ENCODE measurements at regions not wholly inside any gene's neighbourhood (a gene's known extent, or its start where the extent isn't known, plus 50 kb on each side); places are given as distances from the start of the nearest gene placed in this dataset.
"Not testable (repeated sequence)": the region's sequence is repeated elsewhere in the genome, so short reads cannot be mapped to it uniquely, and the experiment has no call there.

GRCh38 chr21:8194042-8194441 lies 2327.3 kb upstream of the TPTE start:
- DNase-seq: not testable (repeated sequence)

- not testable (repeated sequence) for DNase-seq
Measured at GRCh38 chr21:8197377-8198027, 2323.9 kb upstream of the TPTE start.

- not testable (repeated sequence) for DNase-seq
Measured at GRCh38 chr21:8205094-8205891, 2316.1 kb upstream of the TPTE start.

GRCh38 chr21:8205892-8206188 lies 2315.5 kb upstream of the TPTE start:
- DNase-seq: not testable (repeated sequence)

GRCh38 chr21:8212986-8213550 lies 2308.3 kb upstream of the TPTE start:
- DNase-seq: peak; percentile 66

- not testable (repeated sequence) for DNase-seq
Measured at GRCh38 chr21:8214539-8214938, 2306.8 kb upstream of the TPTE start.

- DNase-seq: not testable (repeated sequence)
Measured at GRCh38 chr21:8229366-8230150, 2291.8 kb upstream of the TPTE start.

- not testable (repeated sequence) for DNase-seq
Measured at GRCh38 chr21:8231252-8231651, 2290.1 kb upstream of the TPTE start.

- not testable (repeated sequence) for DNase-seq
Measured at GRCh38 chr21:8233000-8233399, 2288.4 kb upstream of the TPTE start.

GRCh38 chr21:8234059-8234458 lies 2287.3 kb upstream of the TPTE start:
- not testable (repeated sequence) for DNase-seq

GRCh38 chr21:8244723-8245641 lies 2276.4 kb upstream of the TPTE start:
- not testable (repeated sequence) for DNase-seq

GRCh38 chr21:8245642-8246402 lies 2275.6 kb upstream of the TPTE start:
- DNase-seq: not testable (repeated sequence)

- not testable (repeated sequence) for DNase-seq
Measured at GRCh38 chr21:8251701-8252100, 2269.7 kb upstream of the TPTE start.

- DNase-seq: peak; percentile 0
Measured at GRCh38 chr21:8255094-8255493, 2266.3 kb upstream of the TPTE start.

- peak; percentile 9 for DNase-seq
Measured at GRCh38 chr21:8257083-8257799, 2264.1 kb upstream of the TPTE start.

GRCh38 chr21:8260065-8260627 lies 2261.2 kb upstream of the TPTE start:
- not testable (repeated sequence) for DNase-seq

Measured in activated effector memory CD4-positive, alpha-beta T cell treated with Interleukin-2 at 50 U/mL for 16 hours (primary cell).